ENCODE measurements at regions not wholly inside any gene's neighbourhood (a gene's known extent, or its start where the extent isn't known, plus 50 kb on each side); places are given as distances from the start of the nearest gene placed in this dataset.
"Not testable (repeated sequence)": the region's sequence is repeated elsewhere in the genome, so short reads cannot be mapped to it uniquely, and the experiment has no call there.

- DNase-seq (ENCODE audit: low read depth), result no peak
Measured at GRCh38 chr6:146985966-146986365, 218.3 kb upstream of the STXBP5 start.

GRCh38 chr6:146987938-146988337 is 216.3 kb upstream of the STXBP5 start:
- not testable (repeated sequence) for DNase-seq (ENCODE audit: low read depth)

GRCh38 chr6:146989860-146990259 is 214.4 kb upstream of the STXBP5 start:
- no peak for DNase-seq (ENCODE audit: low read depth)

- DNase-seq (ENCODE audit: low read depth), result no peak
Measured at GRCh38 chr6:146990284-146990683, 213.9 kb upstream of the STXBP5 start.

GRCh38 chr6:146990821-146991798 is 213.1 kb upstream of the STXBP5 start:
- DNase-seq (ENCODE audit: low read depth), result no peak

- DNase-seq (ENCODE audit: low read depth), result no peak
Measured at GRCh38 chr6:146997062-146997461, 207.2 kb upstream of the STXBP5 start.

GRCh38 chr6:146999766-147000165 is 204.5 kb upstream of the STXBP5 start:
- no peak for DNase-seq (ENCODE audit: low read depth)

GRCh38 chr6:147000545-147001488 is 203.4 kb upstream of the STXBP5 start:
- no peak for DNase-seq (ENCODE audit: low read depth)

GRCh38 chr6:147001621-147002020 is 202.6 kb upstream of the STXBP5 start:
- no peak for DNase-seq (ENCODE audit: low read depth)

- DNase-seq (ENCODE audit: low read depth), result no peak
Measured at GRCh38 chr6:147003186-147003585, 201.0 kb upstream of the STXBP5 start.

- no peak for DNase-seq (ENCODE audit: low read depth)
Measured at GRCh38 chr6:147005499-147005898, 198.7 kb upstream of the STXBP5 start.

GRCh38 chr6:147007441-147007840 is 196.8 kb upstream of the STXBP5 start:
- DNase-seq (ENCODE audit: low read depth), result no peak

GRCh38 chr6:147009358-147009757 is 194.9 kb upstream of the STXBP5 start:
- no peak for DNase-seq (ENCODE audit: low read depth)

- no peak for DNase-seq (ENCODE audit: low read depth)
Measured at GRCh38 chr6:147015674-147016073, 188.5 kb upstream of the STXBP5 start.

- no peak for DNase-seq (ENCODE audit: low read depth)
Measured at GRCh38 chr6:147016440-147016839, 187.8 kb upstream of the STXBP5 start.

- no peak for DNase-seq (ENCODE audit: low read depth)
Measured at GRCh38 chr6:147017153-147017552, 187.1 kb upstream of the STXBP5 start.

GRCh38 chr6:147019001-147019400 is 185.2 kb upstream of the STXBP5 start:
- no peak for DNase-seq (ENCODE audit: low read depth)

GRCh38 chr6:147022041-147022440 is 182.2 kb upstream of the STXBP5 start:
- no peak for DNase-seq (ENCODE audit: low read depth)

- DNase-seq (ENCODE audit: low read depth), result no peak
Measured at GRCh38 chr6:147023148-147023547, 181.1 kb upstream of the STXBP5 start.

- DNase-seq (ENCODE audit: low read depth), result no peak
Measured at GRCh38 chr6:147023581-147023980, 180.6 kb upstream of the STXBP5 start.

GRCh38 chr6:147029923-147030322 is 174.3 kb upstream of the STXBP5 start:
- DNase-seq (ENCODE audit: low read depth), result no peak

- DNase-seq (ENCODE audit: low read depth), result no peak
Measured at GRCh38 chr6:147033267-147033666, 170.9 kb upstream of the STXBP5 start.
